AG20443 (cell line): ENCODE measurements at regions not wholly inside any gene's neighbourhood (a gene's known extent, or its start where the extent isn't known, plus 50 kb on each side); places are given as distances from the start of the nearest gene placed in this dataset.
A peak's percentile ranks its signal among the peaks of the same experiment; 100 is the strongest.
"Not testable (repeated sequence)": the region's sequence is repeated elsewhere in the genome, so short reads cannot be mapped to it uniquely, and the experiment has no call there.

ENCODE experiments used
- DNase-seq: peaks from one replicate; pipeline ENCODE4 v3.0.0; 2012; ENCODE audit warnings: low spot score, mixed read lengths

DNA sequence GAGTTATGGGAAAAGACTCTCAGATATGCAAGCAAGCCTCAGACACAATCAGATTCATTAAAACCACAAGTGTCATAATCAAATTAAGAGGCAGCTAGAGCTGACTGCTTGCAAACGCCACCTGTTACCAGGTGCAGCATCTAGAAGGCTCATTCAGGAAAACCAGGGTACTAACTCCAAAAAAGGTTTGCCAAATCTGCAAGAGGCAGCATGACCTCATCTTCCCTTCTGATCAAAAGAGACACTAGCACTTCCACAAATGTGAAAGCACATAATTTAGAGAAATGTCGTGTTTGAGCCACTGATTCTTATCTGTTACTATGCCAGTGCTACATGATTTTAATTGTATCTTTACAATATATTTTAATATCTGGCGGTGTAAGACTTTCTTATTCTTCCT lies 123.3 kb upstream of the NANOGP8 start:
- no peak for DNase-seq

DNA sequence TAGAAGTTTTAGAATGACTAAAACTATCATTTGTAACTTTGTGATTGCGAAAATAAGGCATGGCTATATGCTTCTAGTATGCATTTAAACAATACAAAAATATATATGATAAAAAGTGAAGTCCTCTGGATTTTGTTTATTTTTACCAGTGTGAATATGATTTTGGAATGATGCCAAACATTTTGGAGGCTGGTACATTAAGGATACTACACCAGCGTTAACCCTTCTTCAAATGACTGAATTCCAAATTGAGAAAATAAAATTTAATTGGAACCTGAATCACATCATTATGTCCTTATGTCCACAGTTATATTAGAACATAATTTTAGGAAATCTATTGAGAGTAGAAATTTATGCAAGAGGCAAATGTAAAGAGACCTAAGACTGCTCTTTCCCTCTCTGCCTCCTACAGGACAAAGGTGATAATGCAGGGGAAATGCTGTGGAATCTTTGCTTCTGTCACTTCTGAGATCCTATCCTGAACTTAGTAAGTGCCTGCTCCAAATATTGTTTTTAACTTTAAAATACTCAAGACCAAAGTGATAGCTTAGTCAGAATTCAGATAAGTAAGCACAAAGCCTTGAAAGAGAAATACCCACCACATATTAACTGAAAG lies 121.1 kb upstream of the NANOGP8 start:
- no peak for DNase-seq

DNA sequence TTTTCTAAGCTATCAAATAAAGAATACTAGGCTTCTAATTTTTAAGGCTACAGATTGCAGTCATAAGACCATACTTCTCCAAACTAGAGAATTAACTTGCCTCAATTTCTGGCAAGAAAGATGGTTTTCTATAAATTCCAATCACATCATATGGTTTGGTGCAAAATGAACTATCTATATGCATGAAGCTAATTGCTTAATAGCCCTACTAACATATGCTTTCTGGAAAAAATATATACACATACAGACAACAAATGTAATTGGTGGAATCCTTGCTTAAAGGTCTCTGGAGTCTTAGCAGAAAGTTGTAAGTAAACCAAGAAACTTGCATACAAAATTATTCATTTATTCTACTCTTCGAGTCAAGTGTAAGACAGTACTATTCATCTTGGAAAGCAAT lies 113.1 kb upstream of the NANOGP8 start:
- no peak for DNase-seq

DNA sequence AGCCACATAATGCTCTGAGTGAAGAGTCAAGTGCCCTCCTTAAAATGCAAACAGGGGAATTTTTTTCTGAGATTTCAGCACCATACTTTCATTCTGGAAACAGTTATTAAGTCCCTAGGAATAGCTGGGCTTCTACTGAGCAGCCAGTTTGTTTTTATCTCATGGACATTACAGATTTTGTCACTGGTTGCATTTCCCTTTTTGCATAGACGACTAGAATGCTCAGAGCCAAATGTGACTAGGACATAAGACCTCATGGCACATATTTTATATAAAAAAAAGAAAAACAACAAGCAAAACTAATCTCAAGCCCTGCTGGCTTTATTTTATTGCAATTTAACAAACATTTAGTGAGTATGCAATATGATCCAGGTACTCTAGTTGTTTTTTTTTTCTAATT lies 112.7 kb upstream of the NANOGP8 start:
- no peak for DNase-seq

DNA sequence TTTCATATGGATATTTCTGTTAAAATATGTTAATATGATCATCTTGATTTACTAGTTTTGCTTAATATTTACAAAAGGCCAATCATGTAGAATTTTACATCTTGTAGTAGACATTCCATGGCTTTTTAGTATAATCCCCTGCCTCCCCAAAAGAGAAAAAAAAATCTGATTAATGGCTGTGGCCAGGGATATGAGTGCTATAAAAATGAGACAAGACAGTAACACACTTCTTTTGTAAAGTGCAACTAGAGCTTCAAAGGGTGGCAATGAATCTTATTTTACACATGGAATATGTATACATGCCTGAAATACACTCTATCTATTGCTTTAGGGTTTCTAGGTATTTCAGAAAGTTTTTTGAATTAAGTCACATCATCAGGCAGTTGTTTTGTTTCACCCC lies 112.2 kb upstream of the NANOGP8 start:
- no peak for DNase-seq

DNA sequence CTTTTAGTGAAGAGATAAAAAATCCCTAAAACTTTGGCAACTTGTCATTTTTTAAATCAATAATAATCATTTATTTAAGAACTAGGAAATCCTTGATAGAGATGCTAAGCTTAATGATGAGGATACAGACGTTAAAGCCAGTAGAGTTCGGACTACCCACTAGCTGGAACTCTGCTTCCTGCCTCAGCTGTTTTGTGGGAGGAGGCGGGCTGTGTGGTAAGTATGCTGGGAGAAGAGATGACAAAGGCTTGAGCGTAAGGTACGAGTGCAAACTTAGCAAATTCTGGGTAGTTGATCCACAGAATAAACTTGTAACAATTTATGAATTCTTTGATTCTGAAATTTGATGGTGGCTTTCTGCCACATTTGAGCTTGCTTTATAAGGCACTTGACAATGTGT lies 111.2 kb upstream of the NANOGP8 start:
- DNase-seq: no peak

DNA sequence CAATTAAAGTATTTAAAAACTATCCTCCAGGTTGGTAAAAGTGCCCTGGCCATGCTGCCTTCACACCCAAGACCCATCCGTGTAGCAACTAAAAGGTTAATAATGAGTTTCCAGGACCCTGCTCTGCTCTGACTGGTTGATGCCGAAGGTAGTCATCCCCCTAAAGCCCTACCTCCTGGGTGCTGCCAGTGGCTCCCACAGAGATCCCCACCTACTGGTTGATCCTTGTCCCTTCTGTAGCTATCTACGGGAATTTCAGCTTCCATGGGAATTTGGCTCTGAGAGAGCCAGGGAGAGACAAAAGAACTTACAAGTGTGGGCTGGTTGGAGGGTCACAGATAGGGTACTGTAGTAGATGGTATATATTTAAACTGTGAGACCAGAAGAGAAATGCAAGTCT lies 110.6 kb upstream of the NANOGP8 start:
- DNase-seq: no peak

DNA sequence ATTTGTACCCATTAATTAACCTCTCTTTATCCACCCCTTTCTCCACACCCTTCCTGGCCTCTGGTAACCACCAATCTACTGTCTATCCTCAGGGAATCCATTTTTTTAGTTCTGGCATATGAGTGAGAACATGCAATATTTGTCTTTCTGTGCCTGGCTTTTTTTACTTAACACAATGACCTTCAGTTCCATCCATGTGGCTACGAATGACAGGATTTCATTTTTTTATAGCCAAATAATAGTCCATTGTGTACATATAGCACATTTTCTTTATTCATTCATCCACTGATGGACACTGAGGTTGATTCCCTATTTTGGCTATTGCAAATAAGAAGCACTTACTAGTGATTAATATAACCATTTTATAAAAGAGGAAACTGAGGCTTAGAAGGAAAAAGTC lies 109.9 kb upstream of the NANOGP8 start:
- DNase-seq: no peak

DNA sequence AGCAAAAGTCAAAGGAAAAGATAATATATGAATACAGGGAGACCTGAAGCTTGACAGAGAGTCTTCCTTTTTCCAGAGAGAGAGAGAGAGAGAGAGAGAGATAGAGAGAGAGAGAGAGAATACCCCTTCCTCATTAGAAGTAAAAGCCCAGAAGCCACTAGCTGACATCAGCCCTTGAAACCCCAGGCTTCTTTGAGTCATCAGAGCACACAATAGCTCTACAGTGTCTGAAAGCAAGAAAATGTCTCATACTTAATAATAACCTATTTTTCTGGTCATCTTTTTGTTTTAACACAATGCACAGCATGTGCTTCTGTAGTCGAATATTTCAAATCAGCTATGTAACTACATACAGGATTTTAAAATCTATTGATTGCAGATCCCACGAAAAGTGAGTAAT lies 109.2 kb upstream of the NANOGP8 start:
- no peak for DNase-seq

DNA sequence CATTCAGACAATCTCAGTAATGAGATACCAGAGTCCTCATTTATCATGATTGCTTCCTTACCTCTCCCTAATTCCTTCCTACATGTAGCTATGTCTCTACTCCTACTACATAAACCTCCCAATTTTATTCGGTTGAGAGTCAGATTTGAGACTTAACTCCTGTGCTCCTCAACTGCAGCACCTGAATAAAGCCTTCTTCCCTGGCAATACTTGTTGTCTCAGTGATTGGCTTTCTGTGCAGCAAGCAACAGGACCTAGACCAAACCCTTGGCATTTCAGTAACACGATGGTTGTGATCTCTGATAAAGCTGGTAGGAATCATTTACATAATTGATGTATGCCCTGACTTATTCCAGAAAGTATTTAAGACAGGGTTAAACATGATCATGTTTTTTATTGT lies 106.7 kb upstream of the NANOGP8 start:
- DNase-seq: no peak

DNA sequence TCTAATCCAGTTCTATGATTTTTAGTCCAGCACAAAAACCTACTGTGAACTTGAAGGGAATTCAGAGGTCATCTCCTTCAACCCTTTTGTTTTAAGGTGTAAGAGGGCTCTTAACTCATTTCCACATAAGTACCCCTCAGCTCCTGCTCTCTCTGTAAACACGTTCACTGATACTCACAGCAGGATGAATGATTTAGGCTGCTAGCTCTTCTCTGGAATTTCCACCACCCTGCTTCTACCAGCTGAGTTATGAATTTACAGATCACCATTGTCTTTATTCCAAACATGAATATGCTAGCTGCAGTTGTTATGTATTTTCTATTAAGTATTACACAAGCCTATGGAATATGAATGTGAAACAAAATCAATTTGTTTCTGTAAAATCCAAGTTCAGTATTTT lies 101.3 kb upstream of the NANOGP8 start:
- no peak for DNase-seq

DNA sequence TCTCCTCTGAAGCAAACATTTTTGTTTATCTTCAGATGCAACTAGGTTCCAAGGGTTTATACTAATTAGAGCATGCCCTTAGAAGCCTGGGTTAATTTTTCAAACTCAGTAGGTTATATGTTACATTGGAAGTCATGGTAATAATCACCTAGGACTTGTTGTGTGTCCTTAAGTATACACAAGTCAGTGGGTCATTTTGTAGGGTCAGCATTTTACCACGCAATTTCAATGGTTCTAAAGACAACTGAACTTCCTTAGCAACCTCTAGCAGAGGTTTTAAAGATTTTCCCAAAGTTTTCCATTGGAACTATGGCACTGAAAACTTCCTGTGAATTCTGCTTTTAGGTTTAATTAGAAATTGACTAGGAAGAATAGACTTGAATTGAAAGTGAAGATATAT lies 99.6 kb upstream of the NANOGP8 start:
- no peak for DNase-seq

DNA sequence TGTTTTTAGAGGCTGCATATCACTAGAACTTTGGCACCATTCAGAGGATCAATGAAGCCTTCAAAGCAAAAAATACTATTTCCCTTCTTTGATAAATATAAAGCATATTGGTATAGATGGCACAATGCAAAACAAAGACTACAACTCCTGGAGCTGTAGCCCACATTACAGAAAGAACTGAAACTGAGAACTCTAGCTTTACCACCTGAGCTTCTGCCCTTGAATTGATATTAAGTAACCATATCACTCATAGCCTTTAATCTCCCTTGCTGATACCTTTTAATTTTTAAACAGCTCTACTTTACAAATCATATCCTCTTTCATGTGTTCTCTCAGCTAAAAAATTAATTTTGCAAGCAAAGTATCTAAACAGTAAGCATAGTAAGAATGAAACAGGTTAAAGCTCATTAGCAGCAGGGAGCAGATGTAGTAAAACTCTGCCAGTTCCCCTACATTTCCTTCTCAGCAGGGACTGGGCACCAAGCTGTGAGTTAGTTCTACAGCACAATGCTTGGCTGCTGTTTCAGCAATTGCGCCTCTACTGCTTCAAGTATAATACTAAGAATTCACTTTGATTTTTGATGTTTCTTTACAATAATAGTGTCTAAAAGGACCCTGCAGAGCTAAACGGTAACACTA lies 97.9 kb upstream of the NANOGP8 start:
- no peak for DNase-seq

DNA sequence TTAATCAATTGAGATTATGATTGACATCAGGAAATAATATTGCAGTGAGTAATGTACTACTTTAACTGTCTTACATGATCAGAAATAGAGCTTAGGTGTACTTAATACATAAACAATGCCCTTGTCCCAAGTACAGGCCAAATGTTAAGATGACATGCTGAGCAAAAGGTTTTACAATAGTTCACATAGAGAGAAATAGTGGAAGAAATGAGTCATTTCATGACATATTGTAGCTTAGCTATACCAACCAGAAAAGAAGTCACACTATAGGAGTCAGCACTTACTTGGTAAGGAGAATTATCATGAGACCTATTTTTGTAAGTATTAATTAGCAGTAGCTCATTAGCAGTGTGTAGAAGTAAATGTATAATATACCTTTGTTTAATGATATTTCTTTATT lies 96.4 kb upstream of the NANOGP8 start:
- no peak for DNase-seq

DNA sequence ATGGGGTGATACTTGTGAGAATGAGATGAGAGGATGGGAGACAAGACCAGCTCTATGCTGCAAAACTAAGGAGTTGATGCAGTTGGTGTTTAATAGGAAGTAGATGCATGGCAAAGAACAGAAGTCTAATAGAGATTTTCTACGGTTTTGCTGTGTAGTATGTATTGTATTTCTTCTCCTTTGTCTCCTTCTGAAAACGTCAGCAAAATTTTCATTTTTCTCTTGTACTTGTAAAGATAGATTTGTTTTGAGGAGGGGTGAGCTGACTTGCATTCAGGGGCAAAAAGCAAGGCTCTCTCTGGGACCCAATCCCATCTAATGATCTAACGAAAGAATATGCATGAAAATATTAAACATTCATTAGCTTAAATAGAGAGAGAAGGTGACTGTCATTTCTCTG lies 94.6 kb upstream of the NANOGP8 start:
- no peak for DNase-seq

DNA sequence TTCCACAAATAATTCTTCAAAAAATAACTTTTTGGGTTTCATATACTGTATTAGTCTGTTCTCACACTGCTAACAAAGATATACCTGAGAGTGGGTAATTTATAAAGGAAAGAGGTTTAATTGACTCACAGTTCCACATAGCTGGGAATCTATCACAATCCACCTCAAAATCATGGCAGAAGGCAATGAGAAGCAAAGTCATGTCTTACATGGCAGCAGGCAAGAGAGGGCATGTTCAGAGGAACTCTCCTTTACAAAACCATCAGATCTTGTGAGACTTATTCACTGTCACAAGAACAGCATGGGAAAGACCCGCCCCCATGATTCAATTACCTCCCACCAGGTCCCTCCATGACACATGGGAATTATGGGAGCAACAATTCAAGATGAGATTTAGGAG lies 93.1 kb upstream of the NANOGP8 start:
- DNase-seq: not testable (repeated sequence)

DNA sequence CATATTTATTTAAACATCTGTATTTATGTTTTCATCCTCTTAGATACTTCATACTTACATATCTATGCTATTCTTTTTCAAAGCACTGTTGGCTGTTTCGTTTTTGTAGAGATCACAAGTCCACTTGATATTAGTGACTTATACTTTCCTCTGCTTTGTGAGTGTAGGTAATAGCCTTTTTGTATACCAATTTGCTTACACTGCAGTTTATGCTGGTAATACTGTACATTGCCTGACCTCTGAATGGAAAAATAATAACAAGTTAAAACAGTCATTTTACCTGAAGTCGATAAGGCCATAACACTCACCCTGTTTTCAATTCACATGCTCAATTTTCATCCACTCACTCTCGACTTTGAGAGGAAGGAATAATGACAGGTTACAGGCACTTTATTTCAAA lies 89.9 kb upstream of the NANOGP8 start:
- no peak for DNase-seq

DNA sequence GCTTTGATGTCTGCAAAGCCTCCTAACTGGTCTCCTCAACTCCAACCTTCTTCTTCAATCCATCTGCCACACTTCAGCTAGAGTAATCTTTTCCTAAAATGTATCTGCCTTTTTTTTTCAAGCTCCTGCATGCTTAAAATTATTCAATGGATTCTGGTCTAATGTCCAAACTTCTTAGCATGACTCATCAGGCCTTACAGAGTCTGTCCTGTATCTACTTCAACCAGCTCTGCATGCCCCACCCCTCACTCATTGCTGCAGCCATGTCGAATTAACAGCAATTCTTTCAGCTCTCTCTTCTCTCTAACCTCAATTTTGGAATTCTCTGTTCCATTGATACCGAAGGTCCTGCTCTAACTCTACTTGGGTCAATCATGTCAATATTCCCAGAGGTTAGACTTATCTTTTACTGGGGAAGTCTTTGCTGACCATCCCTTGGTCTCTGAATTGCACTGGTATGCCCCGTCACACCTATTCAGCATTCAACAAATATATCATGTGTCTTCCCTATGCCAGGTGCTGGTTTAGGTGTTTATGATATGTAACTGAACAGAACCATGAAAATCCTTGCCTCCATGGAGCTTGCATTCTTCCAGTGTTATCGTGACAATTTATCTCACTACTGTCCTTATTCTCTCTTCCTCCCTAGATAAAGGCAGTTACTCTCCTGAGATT lies 88.5 kb upstream of the NANOGP8 start:
- peak; percentile 56 for DNase-seq

DNA sequence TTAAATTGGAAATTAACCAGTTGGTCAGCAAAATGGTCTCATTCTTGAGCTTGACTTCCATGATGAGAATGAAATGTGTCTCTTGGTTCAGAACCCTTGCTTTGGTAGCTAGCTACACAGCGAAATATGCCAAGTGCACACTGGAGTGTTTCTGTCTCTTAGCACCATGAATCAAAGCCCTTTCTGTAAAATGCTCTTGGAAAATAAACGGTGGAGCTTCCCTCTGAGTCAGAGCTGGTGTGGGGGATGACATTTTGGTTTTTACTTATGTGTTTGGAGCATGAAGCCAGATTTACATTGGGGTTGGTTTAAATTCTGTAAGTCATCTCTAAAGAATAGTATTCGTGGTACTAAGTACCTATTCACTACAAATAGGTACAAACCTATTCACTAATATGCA lies 85.1 kb upstream of the NANOGP8 start:
- no peak for DNase-seq

DNA sequence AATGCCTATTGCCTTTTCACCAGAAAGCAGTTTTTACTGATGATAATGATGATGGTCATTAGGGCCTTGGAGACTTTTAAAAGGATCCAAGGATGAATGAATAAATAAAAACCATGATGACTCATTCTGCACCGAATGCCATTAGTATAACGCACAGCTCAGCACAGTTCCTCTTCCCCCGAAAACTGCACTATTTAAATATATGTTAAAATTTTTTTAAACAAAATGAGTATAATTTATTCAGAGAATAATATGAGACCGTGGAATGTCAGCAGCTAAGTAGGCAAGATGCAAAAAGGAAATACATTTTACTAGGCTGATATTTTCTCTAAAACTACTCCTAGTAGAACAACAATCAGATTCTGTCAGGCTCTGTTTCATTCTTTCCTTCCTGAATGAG lies 83.4 kb upstream of the NANOGP8 start:
- DNase-seq: peak; percentile 28

DNA sequence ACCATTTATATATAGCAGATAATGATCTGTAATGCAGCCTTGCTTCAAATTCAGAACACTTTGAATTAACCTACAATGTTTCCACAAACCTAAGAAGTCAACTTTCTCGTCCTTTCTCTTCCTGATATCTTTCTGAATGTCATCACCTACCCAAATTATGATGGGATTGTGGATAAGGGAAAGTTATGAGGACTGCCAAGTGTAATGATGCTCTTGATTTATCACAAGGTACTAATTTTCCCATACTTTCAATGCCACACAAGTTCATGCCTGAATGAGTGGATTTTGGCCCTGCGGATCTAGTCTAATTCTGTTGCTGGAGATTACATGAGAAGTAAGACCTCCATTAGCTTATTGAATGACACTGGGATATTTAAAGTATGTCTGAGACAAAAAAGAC lies 82.6 kb upstream of the NANOGP8 start:
- no peak for DNase-seq

DNA sequence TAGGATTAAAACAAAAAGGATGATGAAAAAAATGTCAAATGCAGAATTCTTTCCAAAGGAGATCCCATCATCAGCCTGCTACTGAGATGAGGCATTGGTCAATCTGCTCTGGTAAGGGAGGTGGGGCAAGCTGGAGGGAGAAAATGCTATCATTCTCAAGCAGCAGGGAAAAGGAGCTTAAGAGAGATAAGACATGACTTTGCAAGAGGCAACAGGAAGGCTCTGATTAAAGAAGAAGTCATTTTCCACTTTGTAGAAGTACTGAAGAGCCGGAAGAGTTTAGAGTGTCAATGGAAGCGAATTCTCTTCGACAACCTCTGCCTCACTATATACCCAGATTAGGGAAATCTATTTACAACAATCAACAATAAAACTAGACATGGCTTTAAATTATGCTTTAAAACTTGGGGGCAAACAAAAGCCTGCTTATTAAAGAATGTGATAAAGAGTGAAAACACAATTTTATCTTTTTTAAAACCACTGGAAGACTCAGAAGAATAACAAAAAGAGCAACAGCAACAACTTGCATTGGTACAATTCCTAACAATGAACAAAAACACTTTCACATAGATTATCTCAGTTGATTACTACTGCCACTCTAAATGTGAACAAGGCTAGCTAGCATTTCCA lies 81.8 kb upstream of the NANOGP8 start:
- no peak for DNase-seq

DNA sequence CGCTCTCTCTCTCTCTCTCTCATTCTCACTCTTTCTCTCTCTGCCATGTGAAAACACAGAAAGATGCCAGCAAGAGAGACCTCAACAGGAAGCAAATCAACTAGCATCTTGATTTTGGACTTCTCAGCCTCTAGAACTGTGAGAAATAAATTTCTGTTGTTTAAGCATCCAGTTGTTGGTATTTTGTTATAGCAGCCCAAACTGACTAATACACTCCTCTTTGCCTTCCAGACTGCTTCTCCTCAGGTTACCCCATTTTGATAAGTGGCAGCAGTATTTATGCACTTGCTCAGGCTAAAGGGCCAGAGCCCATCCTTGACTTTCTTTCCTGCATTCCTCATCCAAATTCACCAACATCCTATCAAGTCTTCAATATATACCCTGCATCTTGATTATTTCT lies 76.6 kb upstream of the NANOGP8 start:
- DNase-seq: no peak
